A549 (cell line): ENCODE measurements at regions not wholly inside any gene's neighbourhood (a gene's known extent, or its start where the extent isn't known, plus 50 kb on each side); places are given as distances from the start of the nearest gene placed in this dataset.

ENCODE experiments used
- ATAC-seq, 2 experiments: fragments of 200-7000 bp in 1 of 2; fragments of >200 bp in 1 of 2; cut with Nextera tagmentation in 1 of 2; cut with Tn5 transposase in 1 of 2; 3 replicates each; pipeline versions ENCODE4 v1.8.0 to v1.9.1; 2018 to 2020; ENCODE audit warnings: mild to moderate bottlenecking in 1 of 2, moderate library complexity in 1 of 2
- CTCF ChIA-PET: fragments of 300-600 bp; sonication (Branson Sonifier 250); formaldehyde crosslinking; extraction: SDS; loops from one replicate; lab custom pipeline; 2021; ENCODE audit warnings: antibody characterized with exemption, inconsistent platforms; lab: Yijun Ruan, JAX
- POLR2A ChIA-PET: fragments of 350-600 bp; formaldehyde crosslinking; extraction: SDS; loops from one replicate; lab custom pipeline; 2021; ENCODE audit warnings: antibody characterized with exemption, inconsistent platforms; lab: Yijun Ruan, JAX
- DNase-seq, 2 experiments: peaks; one replicate each; pipeline versions ENCODE4 v3.0.0 to v3.0.0-alpha.2; 2011 to 2016; ENCODE audit warnings: low read depth in 1 of 2, low spot score in 1 of 2
- FAIRE-seq: peaks from 2 replicates; lab custom pipeline; 2011; peaks lifted over from hg19 to GRCh38; lab: Jason Lieb, UNC
- H3K27ac ChIP-seq, 2 experiments: fragments of >200 bp; sonication (Bioruptor Twin); formaldehyde crosslinking; 3 replicates each; pipeline ENCODE4 v1.5.1; 2016 to 2017
- H3K4me1 ChIP-seq: fragments of >200 bp; sonication (Bioruptor Twin); formaldehyde crosslinking; 3 replicates; pipeline ENCODE4 v1.6.1; 2016
- H3K4me2 ChIP-seq: fragments of >200 bp; sonication (Bioruptor Twin); formaldehyde crosslinking; 3 replicates; pipeline ENCODE4 v1.6.1; 2016
- H3K4me3 ChIP-seq: fragments of >200 bp; sonication (Bioruptor Twin); formaldehyde crosslinking; 3 replicates; pipeline ENCODE4 v1.5.1; 2016
- H3K9me3 ChIP-seq: fragments of >200 bp; sonication (Bioruptor Twin); formaldehyde crosslinking; 3 replicates; pipeline ENCODE4 v1.6.1; 2016
- ATOH8 ChIP-seq: fragments of 250-450 bp; sonication (Bioruptor Pico); IDR thresholded peaks from 2 replicates; pipeline ENCODE4 v1.5.0; 2020; ENCODE audit warnings: low read depth, mild to moderate bottlenecking, moderate library complexity
- BHLHE40 ChIP-seq: IDR thresholded peaks from 2 replicates; pipeline ENCODE4 v1.6.1; 2012; ENCODE audit warnings: low read depth, low read length, inconsistent platforms
- CBX2 ChIP-seq: fragments of 200-600 bp; sonication (generic); IDR thresholded peaks from 2 replicates; pipeline ENCODE4 v1.6.1; 2016; ENCODE audit warnings: low read depth, mild to moderate bottlenecking, borderline replicate concordance
- E2F6 ChIP-seq: IDR thresholded peaks from 2 replicates; pipeline ENCODE4 v1.6.1; 2012; ENCODE audit warnings: low read depth, borderline replicate concordance
- EP300 ChIP-seq, 2 experiments: fragments of >200 bp; sonication (Bioruptor Twin); formaldehyde crosslinking; IDR thresholded peaks; 2 replicates in 1 of 2; 3 replicates in 1 of 2; pipeline ENCODE4 v1.6.1; 2016 to 2017
- ESRRA ChIP-seq: fragments of 150-350 bp; IDR thresholded peaks from 2 replicates; pipeline ENCODE4 v1.6.1; 2014; ENCODE audit warnings: mild to moderate bottlenecking, low read length, borderline replicate concordance
- FOSB ChIP-seq: fragments of 250-450 bp; sonication (Bioruptor Pico); IDR thresholded peaks from 2 replicates; pipeline ENCODE4 v1.5.0; 2020; ENCODE audit warnings: mild to moderate bottlenecking, moderate library complexity
- FOXS1 ChIP-seq: fragments of 250-450 bp; sonication (Bioruptor Pico); IDR thresholded peaks from 2 replicates; pipeline ENCODE4 v1.5.0; 2020; ENCODE audit warnings: mild to moderate bottlenecking, moderate library complexity
- HDAC2 ChIP-seq: fragments of 200-600 bp; sonication (generic); IDR thresholded peaks from 2 replicates; pipeline ENCODE4 v1.6.1; 2016
- HOXA7 ChIP-seq: fragments of 250-450 bp; sonication (Bioruptor Pico); IDR thresholded peaks from 2 replicates; pipeline ENCODE4 v1.5.0; 2020; ENCODE audit warnings: mild to moderate bottlenecking, moderate library complexity
- JUN ChIP-seq, 2 experiments: fragments of >200 bp; sonication (Bioruptor Twin); formaldehyde crosslinking; IDR thresholded peaks; 2 replicates in 1 of 2; 3 replicates in 1 of 2; pipeline ENCODE4 v1.6.1; 2016 to 2017
- MAFK ChIP-seq: fragments of 450-650 bp; IDR thresholded peaks from 2 replicates; pipeline ENCODE4 v1.6.1; 2014; ENCODE audit not compliant: partially characterized antibody
- MYC ChIP-seq: IDR thresholded peaks from 2 replicates; pipeline ENCODE4 v1.6.1; 2012; ENCODE audit warnings: mild to moderate bottlenecking, inconsistent platforms, low read length, improper control_type of control experiment, borderline replicate concordance
- NFE2L2 ChIP-seq: fragments of 150-350 bp; conservative IDR thresholded peaks from 2 replicates; pipeline ENCODE4 v1.6.1; 2014; ENCODE audit warnings: low read length
- NPAS2 ChIP-seq: fragments of 250-450 bp; sonication (Bioruptor Pico); IDR thresholded peaks from 2 replicates; pipeline ENCODE4 v1.8.0; 2022; ENCODE audit warnings: mild to moderate bottlenecking, moderate library complexity, borderline replicate concordance
- NR3C1 ChIP-seq: fragments of >200 bp; sonication (Bioruptor Twin); formaldehyde crosslinking; IDR thresholded peaks from 3 replicates; pipeline ENCODE4 v1.6.1; 2017
- RAD21 ChIP-seq, 2 experiments: fragments of >200 bp in 1 of 2; sonication (Bioruptor Twin) in 1 of 2; formaldehyde crosslinking in 1 of 2; IDR thresholded peaks in 1 of 2; conservative IDR thresholded peaks in 1 of 2; 2 replicates in 1 of 2; 3 replicates in 1 of 2; pipeline ENCODE4 v1.6.1; 2012 to 2018; ENCODE audit warnings: inconsistent platforms in 1 of 2
- RCOR1 ChIP-seq: fragments of 150-350 bp; IDR thresholded peaks from 2 replicates; pipeline ENCODE4 v1.6.1; 2014; ENCODE audit warnings: antibody characterized with exemption, low read length, low read depth
- RFX5 ChIP-seq: fragments of 450-650 bp; IDR thresholded peaks from 2 replicates; pipeline ENCODE4 v1.7.1; 2014; ENCODE audit warnings: antibody characterized with exemption, mild to moderate bottlenecking, moderate library complexity
- RNF2 ChIP-seq: fragments of 200-600 bp; sonication (generic); IDR thresholded peaks from 2 replicates; pipeline ENCODE4 v1.6.1; 2016; ENCODE audit warnings: low read depth, mild to moderate bottlenecking, antibody characterized with exemption, moderate library complexity, borderline replicate concordance
- SMC3 ChIP-seq: fragments of >200 bp; sonication (Bioruptor Twin); formaldehyde crosslinking; IDR thresholded peaks from 3 replicates; pipeline ENCODE4 v1.6.1; 2018; ENCODE audit warnings: inconsistent platforms
- ZC3H11A ChIP-seq: fragments of 450-650 bp; IDR thresholded peaks from 2 replicates; pipeline ENCODE4 v1.6.1; 2014; ENCODE audit warnings: antibody characterized with exemption, mild to moderate bottlenecking
- ZFP36 ChIP-seq: fragments of 450-650 bp; IDR thresholded peaks from 2 replicates; pipeline ENCODE4 v1.6.1; 2014; ENCODE audit warnings: borderline replicate concordance; ENCODE audit not compliant: partially characterized antibody
- ZNF302 ChIP-seq: fragments of 250-450 bp; sonication (Bioruptor Pico); IDR thresholded peaks from 2 replicates; pipeline ENCODE4 v1.9.0; 2021; ENCODE audit warnings: inconsistent platforms, mild to moderate bottlenecking, moderate library complexity
- WGBS: methylation state at CpG from one replicate; pipeline ENCODE4 v1.1.6; 2017; ENCODE audit errors: missing lambda C conversion rate; 5-methylcytosine and 5-hydroxymethylcytosine counted together

GRCh38 chr5:38167562-38167996 lies 90.8 kb upstream of the EGFLAM start:
- Histone ChIP-seq H3K9me3 (no peaks in the 10 kb centered on the region), H3K4me2 (no peak overlapping the region), H3K27ac (no peak overlapping the region), H3K4me3 (no peak overlapping the region), H3K4me1 (no peaks in the 10 kb centered on the region)
- FAIRE-seq (no peak), DNase-seq (no peak), ATAC-seq (no peak)
- WGBS: 17% methylated on average over 11 of the region's 12 CpGs
- ChIA-PET POLR2A (no interaction called here), CTCF (interaction anchor here (3.4 kb wide), 1 partner anchor 24 kb away, joined by 12 read pairs; no protein-coding TSS in a partner anchor)
- TF ChIP-seq BHLHE40: no peak
- TF ChIP-seq ESRRA: no peak
- TF ChIP-seq RCOR1: no peak
- no peak for TF ChIP-seq JUN (IDR thresholded peaks at IDR 0.05)
- TF ChIP-seq E2F6: no peak
- no peak for TF ChIP-seq HDAC2
- TF ChIP-seq HOXA7 (CRISPR knock-in tag): no peak
- no peak for TF ChIP-seq ZNF302 (CRISPR knock-in tag)
- TF ChIP-seq EP300 (IDR thresholded peaks at IDR 0.05): no peak
- TF ChIP-seq RNF2: no peak
- TF ChIP-seq NFE2L2: no peak
- TF ChIP-seq MAFK: no peak
- no peak for TF ChIP-seq FOXS1 (CRISPR knock-in tag)
- TF ChIP-seq RAD21 (conservative IDR thresholded peaks at IDR 0.05 in 1 of 2, IDR thresholded peaks at IDR 0.05 in 1 of 2): no peak
- no peak for TF ChIP-seq CBX2
- TF ChIP-seq NR3C1: no peak
- TF ChIP-seq MYC: no peak
- no peak for TF ChIP-seq ZFP36
- TF ChIP-seq RFX5: no peak
- TF ChIP-seq FOSB: no peak

GRCh38 chr5:38166832-38167231 lies 91.5 kb upstream of the EGFLAM start:
- ChIA-PET CTCF (interaction anchor here (3.4 kb wide), 1 partner anchor 25 kb away, joined by 12 read pairs; no protein-coding TSS in a partner anchor), POLR2A (no interaction called here)
- no peak overlapping the region for H3K27ac ChIP-seq
- no peak overlapping the region for H3K4me3 ChIP-seq
- ATAC-seq (no peak), DNase-seq (no peak)
- H3K9me3 ChIP-seq: no peaks in the 10 kb centered on the region
- H3K4me1 ChIP-seq: no peaks in the 10 kb centered on the region
- WGBS: 39% methylated on average over 11 of the region's 11 CpGs
- H3K4me2 ChIP-seq: no peak overlapping the region
- no peak for TF ChIP-seq BHLHE40
- no peak for TF ChIP-seq NPAS2 (CRISPR knock-in tag)
- no peak for TF ChIP-seq FOSB
- no peak for TF ChIP-seq E2F6
- TF ChIP-seq ATOH8: no peak
- TF ChIP-seq NR3C1: no peak
- TF ChIP-seq RCOR1: no peak
- no peak for TF ChIP-seq ZC3H11A
- TF ChIP-seq ESRRA: no peak
- no peak for TF ChIP-seq SMC3
- TF ChIP-seq, all 56 proteins: peak for 0
- FAIRE-seq: no peak
